IMR-90 (cell line): ENCODE measurements at regions not wholly inside any gene's neighbourhood (a gene's known extent, or its start where the extent isn't known, plus 50 kb on each side); places are given as distances from the start of the nearest gene placed in this dataset.

ENCODE experiments used
- ATAC-seq: fragments of 200-7000 bp; cut with Tn5 transposase; 2 replicates; pipeline ENCODE4 v1.9.1; 2020; ENCODE audit warnings: low read depth, mild to moderate bottlenecking, moderate library complexity
- BruUV-seq: library from RNA; stranded (reverse); fragments of 400-500 nt; replicated peaks from 2 replicates; lab custom pipeline; 2021; lab: Mats Ljungman, UMichigan
- CTCF ChIA-PET: fragments of 300-600 bp; formaldehyde crosslinking; extraction: SDS; loops from one replicate; lab custom pipeline; 2021; ENCODE audit warnings: antibody characterized with exemption; lab: Yijun Ruan, JAX
- POLR2A ChIA-PET: fragments of 300-600 bp; sonication (Branson Sonifier 250); formaldehyde crosslinking; loops from one replicate; lab custom pipeline; 2022; ENCODE audit warnings: antibody characterized with exemption; ENCODE audit not compliant: unreplicated experiment; lab: Charles Lee
- DNase-seq: peaks from one replicate; pipeline ENCODE4 v3.0.0; 2013
- H2AFZ ChIP-seq: replicated peaks from 2 replicates; pipeline ENCODE3; 2013; ENCODE audit warnings: low read length, mild to moderate bottlenecking; ENCODE audit not compliant: poor library complexity
- H2AK5ac ChIP-seq: 2 replicates; pipeline ENCODE4 v1.6.1; 2013; ENCODE audit warnings: low read depth, low read length, inconsistent platforms
- H2AK9ac ChIP-seq: replicated peaks from 2 replicates; pipeline ENCODE3; 2013; ENCODE audit warnings: mild to moderate bottlenecking, low read depth, low read length, moderate library complexity; ENCODE audit not compliant: poor library complexity
- H2BK120ac ChIP-seq: 2 replicates; pipeline ENCODE4 v1.6.1; 2013; ENCODE audit warnings: low read depth, low read length, inconsistent platforms
- H2BK15ac ChIP-seq: 3 replicates; pipeline ENCODE4 v1.6.1; 2013; ENCODE audit warnings: low read depth, low read length, inconsistent platforms
- H2BK20ac ChIP-seq: 2 replicates; pipeline ENCODE4 v1.6.1; 2013; ENCODE audit warnings: low read depth, mild to moderate bottlenecking, inconsistent platforms, low read length, moderate library complexity
- H2BK5ac ChIP-seq: 2 replicates; pipeline ENCODE4 v1.6.1; 2013; ENCODE audit warnings: mild to moderate bottlenecking, low read depth, low read length, inconsistent platforms; ENCODE audit not compliant: poor library complexity, severe bottlenecking
- H3K14ac ChIP-seq: replicated peaks from 2 replicates; pipeline ENCODE4 v1.6.1; 2013; ENCODE audit warnings: low read depth, low read length, inconsistent platforms
- H3K18ac ChIP-seq: 2 replicates; pipeline ENCODE4 v1.6.1; 2013; ENCODE audit warnings: low read depth, low read length, control low read depth
- H3K23ac ChIP-seq: 2 replicates; pipeline ENCODE4 v1.6.1; 2013; ENCODE audit warnings: low read depth, low read length, inconsistent platforms
- H3K27ac ChIP-seq: 2 replicates; pipeline ENCODE4 v1.5.1; 2013; ENCODE audit warnings: mild to moderate bottlenecking, control low read depth, low read length; ENCODE audit not compliant: insufficient read depth
- H3K27me3 ChIP-seq: 2 replicates; pipeline ENCODE4 v1.6.1; 2013; ENCODE audit warnings: low read length; ENCODE audit not compliant: control insufficient read depth, insufficient read depth
- H3K36me3 ChIP-seq: 2 replicates; pipeline ENCODE4 v1.6.1; 2013; ENCODE audit warnings: low read length, mixed read lengths; ENCODE audit not compliant: control insufficient read depth, insufficient read depth
- H3K4ac ChIP-seq: 2 replicates; pipeline ENCODE4 v1.6.1; 2013; ENCODE audit warnings: low read depth, low read length, inconsistent platforms
- H3K4me1 ChIP-seq: 2 replicates; pipeline ENCODE4 v1.6.1; 2013; ENCODE audit warnings: low read length, mixed read lengths; ENCODE audit not compliant: control insufficient read depth, insufficient read depth
- H3K4me2 ChIP-seq: 2 replicates; pipeline ENCODE4 v1.6.1; 2013; ENCODE audit warnings: low read depth, mild to moderate bottlenecking, control low read depth, low read length, moderate library complexity
- H3K4me3 ChIP-seq: 2 replicates; pipeline ENCODE4 v1.5.1; 2013; ENCODE audit warnings: low read depth, mild to moderate bottlenecking, control low read depth, low read length, moderate library complexity; ENCODE audit not compliant: insufficient read depth
- H3K56ac ChIP-seq: 2 replicates; pipeline ENCODE4 v1.6.1; 2013; ENCODE audit warnings: low read length, inconsistent platforms; ENCODE audit not compliant: insufficient read depth; ENCODE audit errors: extremely low read depth
- H3K79me1 ChIP-seq, 2 experiments: 2 replicates each; pipeline ENCODE4 v1.6.1; 2013; ENCODE audit warnings: low read length in 2 of 2, inconsistent platforms in 1 of 2, low read depth in 1 of 2
- H3K9ac ChIP-seq: 2 replicates; pipeline ENCODE4 v1.6.1; 2013; ENCODE audit warnings: low read depth, low read length, control low read depth
- H3K9me1 ChIP-seq: 2 replicates; pipeline ENCODE4 v1.6.1; 2013; ENCODE audit warnings: low read length, inconsistent platforms; ENCODE audit not compliant: insufficient read depth
- H3K9me3 ChIP-seq: 2 replicates; pipeline ENCODE4 v1.6.1; 2013; ENCODE audit warnings: low read length; ENCODE audit not compliant: control insufficient read depth, insufficient read depth
- H4K20me1 ChIP-seq: 2 replicates; pipeline ENCODE4 v1.6.1; 2013; ENCODE audit warnings: low read length, inconsistent platforms; ENCODE audit not compliant: insufficient read depth
- H4K5ac ChIP-seq: 2 replicates; pipeline ENCODE4 v1.6.1; 2013; ENCODE audit warnings: mild to moderate bottlenecking, low read depth, low read length, control low read depth
- H4K8ac ChIP-seq, 2 experiments: 2 replicates each; pipeline ENCODE4 v1.6.1; 2013; ENCODE audit warnings: low read depth in 2 of 2, low read length in 2 of 2, control low read depth in 1 of 2, inconsistent platforms in 1 of 2
- H4K91ac ChIP-seq: 2 replicates; pipeline ENCODE4 v1.6.1; 2013; ENCODE audit warnings: low read depth, low read length, inconsistent platforms; ENCODE audit not compliant: insufficient read depth
- RCOR1 ChIP-seq: IDR thresholded peaks from 2 replicates; pipeline ENCODE4 v1.6.1; 2012; ENCODE audit warnings: mild to moderate bottlenecking, low read length, improper control_type of control experiment; ENCODE audit not compliant: insufficient replicate concordance
- WGBS, 2 experiments: methylation state at CpG; one replicate each; pipeline versions ENCODE4 v1.1.5 to v1.1.7; 2013; ENCODE audit warnings: missing lambda C conversion rate in 2 of 2; ENCODE audit not compliant: insufficient read length in 1 of 2; ENCODE audit errors: extremely low coverage in 2 of 2; 5-methylcytosine and 5-hydroxymethylcytosine counted together
- dilution Hi-C: fragments of 300-500 bp; cut with HindIII; formaldehyde crosslinking; loops from one replicate; pipeline ENCODE4 v1.14.3; 2018; ENCODE audit warnings: low sequenced_read_pairs; ENCODE audit not compliant: unreplicated experiment
- in situ Hi-C: fragments of 300-500 bp; cut with MboI; formaldehyde crosslinking; loops from 3 replicates; pipeline ENCODE4 v1.14.3; 2019; ENCODE audit warnings: low sequenced_read_pairs, inconsistent platforms, mixed read lengths
- intact Hi-C: fragments of 100-400 bp; cut with micrococcal nuclease; formaldehyde crosslinking; loops from 2 replicates; pipeline ENCODE4 v1.10.0; 2022

DNA sequence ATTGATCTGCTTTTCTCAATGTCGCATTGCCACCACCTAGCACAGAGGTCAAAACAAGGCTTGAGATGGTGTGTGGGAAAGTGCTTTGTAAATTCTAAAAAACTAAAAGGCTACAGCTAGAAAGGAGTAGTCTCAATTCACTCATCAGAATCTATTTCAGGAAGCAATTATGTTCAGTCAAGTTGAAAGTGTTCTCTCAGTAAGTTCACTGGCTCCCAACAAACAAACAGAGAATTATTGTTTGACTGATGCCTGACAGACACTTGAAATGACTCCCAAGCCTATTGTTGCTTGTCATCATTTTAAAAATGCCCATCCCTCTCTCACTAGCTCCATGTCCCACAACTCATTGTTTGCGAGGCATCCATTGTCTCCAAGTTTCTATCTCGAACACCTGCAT lies 419.6 kb upstream of the CPEB2 start:
- no peaks in the 10 kb centered on the region for H3K79me1 ChIP-seq
- DNase-seq (no peak), ATAC-seq (no peak)
- H3K4me2 ChIP-seq = no peak overlapping the region
- no peak for TF ChIP-seq RCOR1
- H2AK9ac ChIP-seq = no peak overlapping the region
- ChIA-PET CTCF (no interaction called here), POLR2A (no interaction called here)
- H3K27ac ChIP-seq = no peak overlapping the region
- H2AFZ ChIP-seq = no peak overlapping the region
- no peak overlapping the region for H4K8ac ChIP-seq
- no peak overlapping the region for H3K4me3 ChIP-seq
- dilution Hi-C loops (no loop called here), intact Hi-C loops (no loop called here), in situ Hi-C loops (no loop called here)
- H2BK120ac ChIP-seq = no peak overlapping the region
- H3K9me1 ChIP-seq = no peaks in the 10 kb centered on the region
- H3K4ac ChIP-seq = no peak overlapping the region
- no peak overlapping the region for H3K14ac ChIP-seq
- WGBS, 2 experiments = 63% methylated on average over 1 of the region's 3 CpGs; no CpG with 5 or more reads in 1 of the 2 experiments
- H4K91ac ChIP-seq = no peak overlapping the region
- BruUV-seq = no TSS peak
- H2BK5ac ChIP-seq = no peak overlapping the region
- H4K20me1 ChIP-seq = no peaks in the 10 kb centered on the region
- no peak overlapping the region for H2BK20ac ChIP-seq
- H4K5ac ChIP-seq = no peak overlapping the region
- no peak overlapping the region for H3K9ac ChIP-seq
- no peaks in the 10 kb centered on the region for H3K4me1 ChIP-seq
- no peak overlapping the region for H2AK5ac ChIP-seq
- H3K56ac ChIP-seq = no peak overlapping the region
- H3K27me3 ChIP-seq = no peaks in the 10 kb centered on the region
- H3K18ac ChIP-seq = no peak overlapping the region
- H3K36me3 ChIP-seq = no peaks in the 10 kb centered on the region
- no peak overlapping the region for H3K23ac ChIP-seq
- H2BK15ac ChIP-seq = no peak overlapping the region
- peaks cover 3% of the 10 kb centered on the region for H3K9me3 ChIP-seq
